Neural progenitor cell (in vitro differentiated cells): ENCODE measurements at regions not wholly inside any gene's neighbourhood (a gene's known extent, or its start where the extent isn't known, plus 50 kb on each side); places are given as distances from the start of the nearest gene placed in this dataset.

Experiments used
- DNase-seq: peaks from one replicate; pipeline ENCODE4 v3.0.0-alpha.2; 2016; ENCODE audit warnings: low spot score
- H2AFZ ChIP-seq: fragments of 200-600 bp; sonication (generic); replicated peaks from 2 replicates; pipeline ENCODE4 v1.6.1; 2016; ENCODE audit warnings: antibody characterized with exemption
- H3F3A ChIP-seq: fragments of 200-600 bp; sonication (generic); 2 replicates; pipeline ENCODE4 v1.6.1; 2016; ENCODE audit warnings: antibody characterized with exemption, low read depth
- H3K27ac ChIP-seq: fragments of 200-600 bp; sonication (generic); 2 replicates; pipeline ENCODE4 v1.5.1; 2016; ENCODE audit warnings: mild to moderate bottlenecking
- H3K27me3 ChIP-seq: fragments of 200-600 bp; sonication (generic); 2 replicates; pipeline ENCODE4 v1.6.1; 2016; ENCODE audit warnings: mild to moderate bottlenecking, moderate library complexity
- H3K36me3 ChIP-seq: fragments of 200-600 bp; sonication (generic); 2 replicates; pipeline ENCODE4 v1.5.1; 2016
- H3K4me1 ChIP-seq: fragments of 200-600 bp; sonication (generic); 2 replicates; pipeline ENCODE4 v1.6.1; 2016; ENCODE audit warnings: mixed run types
- H3K4me2 ChIP-seq: fragments of 200-600 bp; sonication (generic); 2 replicates; pipeline ENCODE4 v1.6.1; 2016
- H3K4me3 ChIP-seq: fragments of 200-600 bp; sonication (generic); 2 replicates; pipeline ENCODE4 v1.5.1; 2016
- H3K79me2 ChIP-seq: fragments of 200-600 bp; sonication (generic); 2 replicates; pipeline ENCODE4 v1.6.1; 2016; ENCODE audit warnings: low read depth
- H3K9ac ChIP-seq: fragments of 200-600 bp; sonication (generic); 2 replicates; pipeline ENCODE4 v1.6.1; 2016
- H3K9me3 ChIP-seq: fragments of 200-600 bp; sonication (generic); 2 replicates; pipeline ENCODE4 v1.5.1; 2016; ENCODE audit warnings: low read depth
- H4K20me1 ChIP-seq: fragments of 200-600 bp; sonication (generic); 2 replicates; pipeline ENCODE4 v1.6.1; 2016; ENCODE audit warnings: low read depth
- H3K27ac Mint-ChIP-seq: 3 replicates; pipeline ENCODE4 v1.8.0; 2021; ENCODE audit warnings: mixed read lengths
- H3K27me3 Mint-ChIP-seq: 2 replicates; pipeline ENCODE4 v1.8.0; 2022; ENCODE audit warnings: low read depth, mild to moderate bottlenecking, inconsistent platforms, moderate library complexity, mixed read lengths; ENCODE audit not compliant: insufficient read depth
- H3K36me3 Mint-ChIP-seq: 3 replicates; pipeline ENCODE4 v1.8.0; 2021; ENCODE audit warnings: mixed read lengths
- H3K4me1 Mint-ChIP-seq: 3 replicates; pipeline ENCODE4 v1.8.0; 2021; ENCODE audit warnings: mixed read lengths
- H3K4me3 Mint-ChIP-seq: 3 replicates; pipeline ENCODE4 v1.8.0; 2021; ENCODE audit warnings: mild to moderate bottlenecking, moderate library complexity, mixed read lengths
- H3K9me3 Mint-ChIP-seq: 3 replicates; pipeline ENCODE4 v1.8.0; 2020; ENCODE audit warnings: mixed read lengths
- EZH2 ChIP-seq: fragments of 200-600 bp; sonication (generic); IDR thresholded peaks from 2 replicates; pipeline ENCODE4 v1.6.1; 2017; ENCODE audit warnings: antibody characterized with exemption, mild to moderate bottlenecking, moderate library complexity
- EZH2phosphoT487 ChIP-seq: fragments of 200-600 bp; sonication (generic); IDR thresholded peaks from 2 replicates; pipeline ENCODE4 v1.6.1; 2017; ENCODE audit warnings: antibody characterized with exemption
- TF ChIP-seq, protein P1 (sequence below): fragments of 200-600 bp; sonication (generic); IDR thresholded peaks from 2 replicates; pipeline ENCODE4 v1.5.1; 2017; ENCODE audit warnings: antibody characterized with exemption, mild to moderate bottlenecking

DNA sequence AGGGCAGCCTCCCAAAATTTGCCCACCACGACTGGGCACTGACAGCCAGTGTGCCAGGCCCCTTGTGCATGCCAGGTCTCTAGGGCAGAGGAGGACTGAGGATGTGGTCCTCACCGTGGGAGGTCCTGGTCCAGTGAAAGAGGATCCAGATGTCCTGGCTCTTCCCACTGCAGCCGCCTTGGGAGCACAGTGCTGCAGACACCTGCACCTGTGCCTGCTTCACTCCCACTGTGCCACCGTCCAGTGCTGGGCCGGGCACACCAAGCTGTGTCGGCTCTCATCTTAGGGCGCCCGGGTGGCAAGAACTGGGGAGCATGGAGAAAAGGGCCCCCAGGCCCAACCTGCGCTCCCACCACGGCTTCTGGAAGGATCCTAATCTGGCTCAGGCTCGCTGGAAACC is 1147.1 kb downstream of the BRD1 start:
- Mint-ChIP-seq H3K27me3 (peaks cover 2% of the 10 kb centered on the region), H3K27ac (no peak overlapping the region), H3K36me3 (peaks cover 5% of the 10 kb centered on the region), H3K4me1 (peaks cover 7% of the 10 kb centered on the region), H3K4me3 (no peak overlapping the region), H3K9me3 (peaks cover 2% of the 10 kb centered on the region)
- Histone ChIP-seq H3K4me3 (no peak overlapping the region), H3K9me3 (no peaks in the 10 kb centered on the region), H3K4me2 (no peak overlapping the region), H3K36me3 (no peaks in the 10 kb centered on the region), H3K9ac (no peak overlapping the region), H3F3A (no peaks in the 10 kb centered on the region), H3K27ac (no peak overlapping the region), H4K20me1 (no peaks in the 10 kb centered on the region), H2AFZ (no peak overlapping the region), H3K27me3 (no peaks in the 10 kb centered on the region), H3K79me2 (peaks cover 4% of the 10 kb centered on the region), H3K4me1 (no peaks in the 10 kb centered on the region)
- no peak for TF ChIP-seq EZH2phosphoT487
- TF ChIP-seq, protein P1, sequence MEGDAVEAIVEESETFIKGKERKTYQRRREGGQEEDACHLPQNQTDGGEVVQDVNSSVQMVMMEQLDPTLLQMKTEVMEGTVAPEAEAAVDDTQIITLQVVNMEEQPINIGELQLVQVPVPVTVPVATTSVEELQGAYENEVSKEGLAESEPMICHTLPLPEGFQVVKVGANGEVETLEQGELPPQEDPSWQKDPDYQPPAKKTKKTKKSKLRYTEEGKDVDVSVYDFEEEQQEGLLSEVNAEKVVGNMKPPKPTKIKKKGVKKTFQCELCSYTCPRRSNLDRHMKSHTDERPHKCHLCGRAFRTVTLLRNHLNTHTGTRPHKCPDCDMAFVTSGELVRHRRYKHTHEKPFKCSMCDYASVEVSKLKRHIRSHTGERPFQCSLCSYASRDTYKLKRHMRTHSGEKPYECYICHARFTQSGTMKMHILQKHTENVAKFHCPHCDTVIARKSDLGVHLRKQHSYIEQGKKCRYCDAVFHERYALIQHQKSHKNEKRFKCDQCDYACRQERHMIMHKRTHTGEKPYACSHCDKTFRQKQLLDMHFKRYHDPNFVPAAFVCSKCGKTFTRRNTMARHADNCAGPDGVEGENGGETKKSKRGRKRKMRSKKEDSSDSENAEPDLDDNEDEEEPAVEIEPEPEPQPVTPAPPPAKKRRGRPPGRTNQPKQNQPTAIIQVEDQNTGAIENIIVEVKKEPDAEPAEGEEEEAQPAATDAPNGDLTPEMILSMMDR = no peak
- TF ChIP-seq EZH2 = no peak
- DNase-seq = no peak

DNA sequence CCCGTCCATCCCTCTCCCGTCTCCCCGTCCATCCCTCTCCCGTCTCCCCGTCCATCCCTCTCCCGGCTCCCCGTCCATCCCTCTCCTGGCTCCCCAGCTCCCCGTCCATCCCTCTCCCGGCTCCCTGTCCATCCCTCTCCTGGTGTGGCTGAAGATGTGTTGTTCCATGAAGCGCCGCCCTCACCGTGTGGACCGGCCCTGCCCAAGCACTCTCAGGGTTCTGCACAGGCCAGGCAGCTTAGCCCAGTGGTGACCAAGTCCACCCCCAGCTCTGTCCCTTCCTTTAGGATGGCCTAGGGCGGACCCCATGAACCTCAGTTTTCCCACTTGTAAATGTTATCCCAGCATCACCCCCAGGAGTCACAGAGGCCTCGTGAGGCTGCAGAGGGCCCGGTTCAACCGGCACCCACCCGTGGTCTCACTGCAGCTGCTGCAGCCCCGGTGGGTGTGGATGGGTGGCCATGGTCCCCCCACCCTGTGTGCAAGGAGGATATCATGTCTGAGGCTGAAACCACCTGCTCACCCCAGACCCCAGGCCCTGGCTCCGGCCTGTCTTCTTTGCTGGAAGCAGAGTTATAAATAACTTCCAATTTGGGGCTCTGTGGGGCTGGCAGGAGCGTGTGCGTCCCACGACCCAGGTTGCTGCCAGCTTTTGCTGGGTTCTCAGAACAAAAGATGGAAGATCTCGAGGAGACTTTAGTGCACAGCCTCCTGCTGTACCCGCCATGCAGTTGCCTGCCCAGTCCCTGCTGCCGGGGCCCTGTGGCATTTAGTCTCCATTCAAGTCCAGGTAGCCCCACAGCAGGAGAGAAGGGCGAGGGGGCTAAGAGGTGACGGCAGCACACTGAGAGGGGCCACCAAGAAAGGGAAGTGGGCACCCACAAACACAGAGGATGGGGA is 1147.8 kb downstream of the BRD1 start:
- H3K27ac Mint-ChIP-seq = no peak overlapping the region
- H3K36me3 Mint-ChIP-seq = peaks cover 5% of the 10 kb centered on the region
- H3K9me3 Mint-ChIP-seq = peaks cover 1% of the 10 kb centered on the region
- peaks cover 2% of the 10 kb centered on the region for H3K27me3 Mint-ChIP-seq
- no peak for DNase-seq
- Histone ChIP-seq H3K79me2 (no peaks in the 10 kb centered on the region), H3K4me3 (no peak overlapping the region), H3K4me1 (no peaks in the 10 kb centered on the region), H3K9ac (no peak overlapping the region), H3K36me3 (no peaks in the 10 kb centered on the region), H2AFZ (no peak overlapping the region), H3F3A (no peaks in the 10 kb centered on the region), H4K20me1 (no peaks in the 10 kb centered on the region), H3K9me3 (no peaks in the 10 kb centered on the region), H3K27me3 (no peaks in the 10 kb centered on the region), H3K27ac (no peak overlapping the region), H3K4me2 (no peak overlapping the region)
- no peak overlapping the region for H3K4me3 Mint-ChIP-seq
- peaks cover 7% of the 10 kb centered on the region for H3K4me1 Mint-ChIP-seq
- TF ChIP-seq EZH2 (no peak), EZH2phosphoT487 (no peak)
- TF ChIP-seq, protein P1 = no peak

DNA sequence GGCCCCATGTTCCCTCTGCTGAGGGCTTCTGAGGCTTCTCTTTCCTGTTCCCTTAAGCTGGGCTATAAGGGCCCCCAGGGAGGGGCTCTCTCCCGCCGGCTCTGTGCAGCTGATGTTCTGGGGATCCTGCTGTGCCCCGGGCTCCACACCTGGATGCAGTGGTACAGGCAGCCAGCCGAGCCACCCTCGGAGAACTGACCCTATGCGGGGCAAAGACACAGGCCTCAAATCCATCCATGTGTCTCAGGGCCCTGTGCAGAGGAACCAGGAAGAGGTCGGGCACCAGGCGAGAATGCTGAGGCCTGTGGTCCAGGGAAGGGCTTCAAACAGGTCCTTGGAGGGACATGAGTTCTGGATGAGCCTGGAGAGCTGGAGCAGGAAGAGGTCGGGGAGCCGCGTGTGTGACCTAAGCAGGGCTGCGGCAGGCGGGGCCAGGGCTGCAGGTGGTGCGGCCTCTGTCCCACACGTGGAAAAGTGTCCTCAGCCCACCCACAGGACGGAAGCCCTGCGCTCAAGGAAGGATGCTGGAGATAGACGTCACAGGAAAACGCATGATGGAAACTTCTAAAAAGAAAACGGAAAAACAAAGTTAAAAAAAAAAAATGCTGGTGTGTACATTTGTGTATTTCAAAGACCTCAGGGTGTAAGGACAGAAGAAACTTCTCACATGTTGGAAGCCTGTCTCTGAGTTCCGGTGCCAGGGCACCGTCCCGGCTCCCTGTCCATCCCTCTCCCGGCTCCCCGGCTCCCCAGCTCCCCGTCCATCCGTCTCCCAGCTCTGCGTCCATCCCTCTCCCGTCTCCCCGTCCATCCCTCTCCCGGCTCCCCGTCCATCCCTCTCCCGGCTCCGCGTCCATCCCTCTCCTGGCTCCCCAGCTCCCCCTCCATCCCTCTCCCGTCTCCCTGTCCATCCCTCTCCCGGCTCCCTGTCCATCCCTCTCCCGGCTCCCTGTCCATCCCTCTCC is 1149.2 kb downstream of the BRD1 start:
- no peaks in the 10 kb centered on the region for H3K79me2 ChIP-seq
- no peak overlapping the region for H3K4me3 ChIP-seq
- DNase-seq = no peak
- H3K4me1 Mint-ChIP-seq = peaks cover 4% of the 10 kb centered on the region
- no peak overlapping the region for H3K27ac Mint-ChIP-seq
- H3F3A ChIP-seq = no peaks in the 10 kb centered on the region
- H3K27ac ChIP-seq = no peak overlapping the region
- H3K4me3 Mint-ChIP-seq = no peak overlapping the region
- no peak overlapping the region for H3K9ac ChIP-seq
- H4K20me1 ChIP-seq = no peaks in the 10 kb centered on the region
- TF ChIP-seq EZH2phosphoT487 (no peak), EZH2 (no peak)
- TF ChIP-seq, protein P1 = no peak
- H3K36me3 Mint-ChIP-seq = peaks cover 5% of the 10 kb centered on the region
- no peaks in the 10 kb centered on the region for H3K27me3 ChIP-seq
- H3K9me3 ChIP-seq = no peaks in the 10 kb centered on the region
- no peaks in the 10 kb centered on the region for H3K36me3 ChIP-seq
- H3K4me2 ChIP-seq = no peak overlapping the region
- H3K9me3 Mint-ChIP-seq = peaks cover 3% of the 10 kb centered on the region
- no peaks in the 10 kb centered on the region for H3K4me1 ChIP-seq
- no peak overlapping the region for H2AFZ ChIP-seq
- H3K27me3 Mint-ChIP-seq = peaks cover 2% of the 10 kb centered on the region
